Vagina (tissue), 2 donors: ENCODE measurements at regions not wholly inside any gene's neighbourhood (a gene's known extent, or its start where the extent isn't known, plus 50 kb on each side); places are given as distances from the start of the nearest gene placed in this dataset.

Source experiments
- POLR2A ChIP-seq, 2 donors: fragments of 450-650 bp; IDR thresholded peaks; one replicate each; pipeline ENCODE4 v1.6.1; 2017; ENCODE audit warnings: antibody characterized with exemption in 2 of 2, mild to moderate bottlenecking in 2 of 2, moderate library complexity in 2 of 2
- POLR2AphosphoS5 ChIP-seq, 2 donors: sonication (generic); formaldehyde crosslinking; IDR thresholded peaks; one replicate each; pipeline ENCODE4 v1.9.0; 2017; ENCODE audit warnings: antibody characterized with exemption in 2 of 2, mild to moderate bottlenecking in 2 of 2, low read depth in 1 of 2; ENCODE audit not compliant: insufficient read depth in 1 of 2
- TF ChIP-seq, protein P1 (sequence below), 3 experiments: fragments of 450-650 bp in 2 of 3; fragments of 200-600 bp in 1 of 3; sonication (generic) in 1 of 3; IDR thresholded peaks; one replicate each; pipeline ENCODE4 v1.5.1; 2017 to 2019; ENCODE audit warnings: antibody characterized with exemption in 3 of 3, mild to moderate bottlenecking in 2 of 3, moderate library complexity in 2 of 3

DNA sequence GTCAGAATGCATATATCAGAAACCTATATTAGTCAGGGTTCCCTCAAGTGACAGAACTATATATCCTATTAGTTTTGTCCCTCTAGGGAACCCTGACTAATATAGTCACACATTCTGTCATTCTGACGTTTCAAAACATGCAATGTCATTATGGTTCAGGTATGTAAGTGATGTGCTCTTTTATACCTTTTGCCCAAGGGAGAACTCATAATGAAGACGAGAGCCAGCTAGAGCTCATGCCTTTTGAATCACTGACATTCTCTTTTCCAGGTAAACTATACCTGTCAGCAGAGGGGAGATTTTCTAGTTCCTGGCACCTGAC is 576.7 kb downstream of the LRRC70 start:
- TF ChIP-seq POLR2A (IDR thresholded peaks at IDR 0.05) (no peak), POLR2AphosphoS5 (IDR thresholded peaks at IDR 0.05; ENCODE audit: insufficient read depth in 1 of 2, low read depth in 1 of 2) (no peak)
- TF ChIP-seq, protein P1, sequence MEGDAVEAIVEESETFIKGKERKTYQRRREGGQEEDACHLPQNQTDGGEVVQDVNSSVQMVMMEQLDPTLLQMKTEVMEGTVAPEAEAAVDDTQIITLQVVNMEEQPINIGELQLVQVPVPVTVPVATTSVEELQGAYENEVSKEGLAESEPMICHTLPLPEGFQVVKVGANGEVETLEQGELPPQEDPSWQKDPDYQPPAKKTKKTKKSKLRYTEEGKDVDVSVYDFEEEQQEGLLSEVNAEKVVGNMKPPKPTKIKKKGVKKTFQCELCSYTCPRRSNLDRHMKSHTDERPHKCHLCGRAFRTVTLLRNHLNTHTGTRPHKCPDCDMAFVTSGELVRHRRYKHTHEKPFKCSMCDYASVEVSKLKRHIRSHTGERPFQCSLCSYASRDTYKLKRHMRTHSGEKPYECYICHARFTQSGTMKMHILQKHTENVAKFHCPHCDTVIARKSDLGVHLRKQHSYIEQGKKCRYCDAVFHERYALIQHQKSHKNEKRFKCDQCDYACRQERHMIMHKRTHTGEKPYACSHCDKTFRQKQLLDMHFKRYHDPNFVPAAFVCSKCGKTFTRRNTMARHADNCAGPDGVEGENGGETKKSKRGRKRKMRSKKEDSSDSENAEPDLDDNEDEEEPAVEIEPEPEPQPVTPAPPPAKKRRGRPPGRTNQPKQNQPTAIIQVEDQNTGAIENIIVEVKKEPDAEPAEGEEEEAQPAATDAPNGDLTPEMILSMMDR (IDR thresholded peaks at IDR 0.05) = no peak
